ENCODE measurements at regions not wholly inside any gene's neighbourhood (a gene's known extent, or its start where the extent isn't known, plus 50 kb on each side); places are given as distances from the start of the nearest gene placed in this dataset.

DNA sequence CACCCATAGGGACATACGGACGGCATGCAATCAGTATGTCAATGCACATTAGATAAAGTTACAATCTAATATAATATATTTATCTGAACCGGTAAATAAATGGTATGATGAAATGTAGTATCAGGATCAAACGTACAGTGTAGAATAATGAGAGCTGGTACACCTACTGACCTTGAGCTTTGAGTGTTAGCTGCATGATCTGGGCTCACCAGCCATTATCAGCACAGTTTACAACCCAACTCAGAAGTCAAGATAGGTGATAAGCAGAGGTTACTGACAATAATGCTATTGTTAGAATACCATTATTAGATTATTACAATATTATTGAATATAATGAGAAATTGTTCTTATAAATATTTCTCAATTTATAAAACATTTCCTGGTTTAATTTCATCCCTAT, 103.0 kb upstream of the ESRRG start:
- TF ChIP-seq POLR2A (IDR thresholded peaks at IDR 0.05; ENCODE audit: low read depth) (no peak), POLR2AphosphoS5 (IDR thresholded peaks at IDR 0.05) (no peak), EP300 (IDR thresholded peaks at IDR 0.05) (no peak)
- TF ChIP-seq, protein P1, sequence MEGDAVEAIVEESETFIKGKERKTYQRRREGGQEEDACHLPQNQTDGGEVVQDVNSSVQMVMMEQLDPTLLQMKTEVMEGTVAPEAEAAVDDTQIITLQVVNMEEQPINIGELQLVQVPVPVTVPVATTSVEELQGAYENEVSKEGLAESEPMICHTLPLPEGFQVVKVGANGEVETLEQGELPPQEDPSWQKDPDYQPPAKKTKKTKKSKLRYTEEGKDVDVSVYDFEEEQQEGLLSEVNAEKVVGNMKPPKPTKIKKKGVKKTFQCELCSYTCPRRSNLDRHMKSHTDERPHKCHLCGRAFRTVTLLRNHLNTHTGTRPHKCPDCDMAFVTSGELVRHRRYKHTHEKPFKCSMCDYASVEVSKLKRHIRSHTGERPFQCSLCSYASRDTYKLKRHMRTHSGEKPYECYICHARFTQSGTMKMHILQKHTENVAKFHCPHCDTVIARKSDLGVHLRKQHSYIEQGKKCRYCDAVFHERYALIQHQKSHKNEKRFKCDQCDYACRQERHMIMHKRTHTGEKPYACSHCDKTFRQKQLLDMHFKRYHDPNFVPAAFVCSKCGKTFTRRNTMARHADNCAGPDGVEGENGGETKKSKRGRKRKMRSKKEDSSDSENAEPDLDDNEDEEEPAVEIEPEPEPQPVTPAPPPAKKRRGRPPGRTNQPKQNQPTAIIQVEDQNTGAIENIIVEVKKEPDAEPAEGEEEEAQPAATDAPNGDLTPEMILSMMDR (IDR thresholded peaks at IDR 0.05), result no peak
